Mesendoderm (in vitro differentiated cells): ENCODE measurements at regions not wholly inside any gene's neighbourhood (a gene's known extent, or its start where the extent isn't known, plus 50 kb on each side); places are given as distances from the start of the nearest gene placed in this dataset.
"Not testable (repeated sequence)": the region's sequence is repeated elsewhere in the genome, so short reads cannot be mapped to it uniquely, and the experiment has no call there.

ENCODE experiments used
- DNase-seq: peaks from one replicate; pipeline ENCODE4 v3.0.0; 2013
- H2AK5ac ChIP-seq: 2 replicates; pipeline ENCODE4 v1.6.1; 2013; ENCODE audit warnings: low read length, inconsistent platforms
- H2BK120ac ChIP-seq: 2 replicates; pipeline ENCODE4 v1.6.1; 2013; ENCODE audit warnings: low read depth, mild to moderate bottlenecking, low read length, moderate library complexity, mixed read lengths
- H2BK15ac ChIP-seq: replicated peaks from 2 replicates; pipeline ENCODE4 v1.6.1; 2013; ENCODE audit warnings: low read depth, mild to moderate bottlenecking, moderate library complexity
- H2BK5ac ChIP-seq: 2 replicates; pipeline ENCODE4 v1.6.1; 2013; ENCODE audit warnings: low read length, inconsistent platforms
- H3K18ac ChIP-seq: 2 replicates; pipeline ENCODE4 v1.6.1; 2013; ENCODE audit warnings: mild to moderate bottlenecking, low read length, mixed read lengths
- H3K23ac ChIP-seq: one replicate; pipeline ENCODE4 v1.6.1; 2013; ENCODE audit warnings: low read length
- H3K27ac ChIP-seq: 2 replicates; pipeline ENCODE4 v1.5.1; 2013; ENCODE audit warnings: low read depth, mild to moderate bottlenecking, inconsistent platforms, low read length, moderate library complexity
- H3K27me3 ChIP-seq: 2 replicates; pipeline ENCODE4 v1.6.1; 2013; ENCODE audit warnings: low read length, control low read depth, mild to moderate bottlenecking, inconsistent platforms; ENCODE audit not compliant: insufficient read depth, poor library complexity
- H3K36me3 ChIP-seq: 2 replicates; pipeline ENCODE4 v1.6.1; 2013; ENCODE audit warnings: low read length, inconsistent platforms; ENCODE audit not compliant: control insufficient read depth, insufficient read depth
- H3K4ac ChIP-seq: one replicate; pipeline ENCODE4 v1.6.1; 2013; ENCODE audit warnings: low read depth, mild to moderate bottlenecking, low read length, moderate library complexity
- H3K4me1 ChIP-seq: 2 replicates; pipeline ENCODE4 v1.6.1; 2013; ENCODE audit warnings: low read depth, low read length, inconsistent platforms; ENCODE audit not compliant: control insufficient read depth
- H3K4me2 ChIP-seq: 2 replicates; pipeline ENCODE4 v1.6.1; 2013; ENCODE audit warnings: low read length
- H3K4me3 ChIP-seq: 2 replicates; pipeline ENCODE4 v1.5.1; 2013; ENCODE audit warnings: mild to moderate bottlenecking, low read length
- H3K56ac ChIP-seq: one replicate; pipeline ENCODE4 v1.6.1; 2013; ENCODE audit warnings: low read length
- H3K79me1 ChIP-seq: 2 replicates; pipeline ENCODE4 v1.6.1; 2013; ENCODE audit warnings: low read length, inconsistent platforms
- H3K79me2 ChIP-seq: 2 replicates; pipeline ENCODE4 v1.6.1; 2013; ENCODE audit warnings: mild to moderate bottlenecking, low read length; ENCODE audit not compliant: control insufficient read depth, insufficient read depth
- H3K9ac ChIP-seq: 2 replicates; pipeline ENCODE4 v1.6.1; 2013; ENCODE audit warnings: low read length, inconsistent platforms
- H4K5ac ChIP-seq: one replicate; pipeline ENCODE4 v1.6.1; 2013; ENCODE audit warnings: low read length
- H4K8ac ChIP-seq: one replicate; pipeline ENCODE4 v1.6.1; 2013; ENCODE audit warnings: low read depth, mild to moderate bottlenecking, control low read depth, low read length, moderate library complexity
- WGBS: extraction: QIAGEN DNeasy Blood & Tissue Kit; methylation state at CpG from one replicate; pipeline ENCODE4 v1.1.7; 2013; ENCODE audit warnings: low lambda C conversion rate, missing lambda C conversion rate; ENCODE audit not compliant: insufficient coverage; ENCODE audit errors: extremely low coverage; 5-methylcytosine and 5-hydroxymethylcytosine counted together

DNA sequence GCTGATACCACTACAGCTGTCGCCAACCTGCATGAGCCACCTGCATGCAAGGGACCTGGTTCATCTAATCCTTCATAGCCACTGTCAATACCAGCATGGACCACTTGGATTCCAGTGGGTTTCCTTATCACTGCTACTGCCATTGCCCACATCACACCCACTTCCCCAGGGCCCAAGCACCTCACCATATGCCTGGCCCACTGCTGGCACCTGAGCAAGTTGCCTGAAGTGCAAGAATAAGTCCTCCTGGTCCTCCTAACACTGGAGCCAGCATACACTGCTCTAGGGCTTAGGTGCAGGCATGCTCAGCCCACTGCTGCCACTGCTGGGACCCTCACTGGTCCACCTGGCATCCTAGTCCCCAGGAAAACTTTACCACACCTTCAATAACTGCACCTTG is 1136.8 kb upstream of the ADGRL4 start:
- Histone ChIP-seq H3K4me1 (no peaks in the 10 kb centered on the region), H3K27me3 (no peaks in the 10 kb centered on the region), H3K4me3 (no peak overlapping the region), H4K8ac (no peak overlapping the region), H2BK15ac (no peak overlapping the region), H3K36me3 (no peaks in the 10 kb centered on the region), H3K79me1 (no peaks in the 10 kb centered on the region), H3K9ac (no peak overlapping the region), H3K4ac (no peak overlapping the region), H3K23ac (no peak overlapping the region), H4K5ac (no peak overlapping the region), H3K56ac (no peak overlapping the region), H3K27ac (no peak overlapping the region), H3K4me2 (no peak overlapping the region), H2BK5ac (no peak overlapping the region), H3K18ac (no peak overlapping the region), H2BK120ac (no peak overlapping the region), H3K79me2 (no peaks in the 10 kb centered on the region), H2AK5ac (no peak overlapping the region)
- WGBS = no CpG with 5 or more reads among the region's 1 CpG
- DNase-seq = no peak

- not testable (repeated sequence) for H4K5ac ChIP-seq, H2BK15ac ChIP-seq, H4K8ac ChIP-seq, H3K27ac ChIP-seq, H3K4me2 ChIP-seq, H3K56ac ChIP-seq, H3K27me3 ChIP-seq, H2BK120ac ChIP-seq, H3K9ac ChIP-seq, H3K4me1 ChIP-seq, H3K4me3 ChIP-seq, H2BK5ac ChIP-seq, H3K79me1 ChIP-seq, H3K18ac ChIP-seq, H3K79me2 ChIP-seq, H3K4ac ChIP-seq, H2AK5ac ChIP-seq, DNase-seq, H3K36me3 ChIP-seq, H3K23ac ChIP-seq
- no CpG with 5 or more reads among the region's 27 CpGs for WGBS
Measured at GRCh38 chr1:80137946-80138602, 1131.5 kb upstream of the ADGRL4 start.

DNA sequence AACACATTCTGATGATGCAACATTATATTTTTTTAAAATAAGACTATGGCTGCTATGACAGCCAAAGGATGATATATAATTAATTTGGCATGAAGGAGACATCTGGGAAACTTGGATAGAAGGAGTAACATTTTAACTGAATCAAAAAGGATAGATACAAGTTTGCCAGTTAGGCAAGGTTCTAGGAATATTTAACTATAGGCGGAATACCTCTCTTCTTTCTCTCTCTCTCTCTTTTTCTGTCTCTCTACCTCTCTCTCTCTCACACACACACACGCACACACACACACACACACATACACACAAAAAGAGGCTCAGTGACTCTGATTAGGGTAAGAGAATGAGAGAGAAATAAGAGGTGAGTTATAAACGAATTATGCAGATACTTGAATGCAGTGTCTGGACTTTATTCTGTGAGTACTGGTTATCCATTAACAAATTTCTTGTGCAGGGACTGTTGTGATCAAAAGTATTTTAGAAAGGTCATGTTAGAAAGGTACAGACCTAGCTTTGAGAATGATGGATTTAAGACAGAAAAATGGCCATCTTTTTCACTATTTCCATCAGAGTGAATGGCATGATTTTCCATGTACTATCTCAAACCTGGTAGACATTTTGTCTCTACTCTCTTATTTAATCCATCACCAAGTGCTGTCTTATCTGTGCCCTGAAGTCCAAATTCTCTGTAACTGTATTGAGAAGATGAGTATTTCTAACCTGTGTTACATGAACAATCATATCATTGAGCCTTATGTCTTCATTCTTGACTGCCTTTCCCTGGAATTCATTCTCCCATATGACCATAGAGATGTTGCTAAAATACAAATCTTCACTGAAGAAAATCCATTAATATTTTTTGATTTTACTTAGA is 1106.9 kb upstream of the ADGRL4 start:
- Histone ChIP-seq H3K4ac (no peak overlapping the region), H3K4me3 (no peak overlapping the region), H2BK120ac (no peak overlapping the region), H3K18ac (no peak overlapping the region), H3K23ac (no peak overlapping the region), H3K79me2 (no peaks in the 10 kb centered on the region), H3K4me1 (no peaks in the 10 kb centered on the region), H4K8ac (no peak overlapping the region), H3K36me3 (no peaks in the 10 kb centered on the region), H3K9ac (no peak overlapping the region), H4K5ac (no peak overlapping the region), H3K56ac (no peak overlapping the region), H2BK5ac (no peak overlapping the region), H2AK5ac (no peak overlapping the region), H3K79me1 (no peaks in the 10 kb centered on the region), H2BK15ac (no peak overlapping the region), H3K4me2 (no peak overlapping the region), H3K27me3 (no peaks in the 10 kb centered on the region), H3K27ac (no peak overlapping the region)
- no CpG with 5 or more reads among the region's 3 CpGs for whole genome bisulfite sequencing
- no peak for DNase-seq

GRCh38 chr1:80101159-80101558 is 1094.6 kb upstream of the ADGRL4 start:
- no peak overlapping the region for H2BK15ac ChIP-seq
- no peak overlapping the region for H3K27ac ChIP-seq
- no peak overlapping the region for H3K56ac ChIP-seq
- no peaks in the 10 kb centered on the region for H3K79me2 ChIP-seq
- H3K27me3 ChIP-seq = no peaks in the 10 kb centered on the region
- no peak overlapping the region for H3K23ac ChIP-seq
- no peak overlapping the region for H2BK5ac ChIP-seq
- H3K36me3 ChIP-seq = no peaks in the 10 kb centered on the region
- H4K8ac ChIP-seq = no peak overlapping the region
- H3K4ac ChIP-seq = no peak overlapping the region
- no peak overlapping the region for H3K4me2 ChIP-seq
- H2AK5ac ChIP-seq = no peak overlapping the region
- H4K5ac ChIP-seq = no peak overlapping the region
- DNase-seq = no peak
- H3K4me1 ChIP-seq = no peaks in the 10 kb centered on the region
- no peak overlapping the region for H2BK120ac ChIP-seq
- H3K9ac ChIP-seq = no peak overlapping the region
- H3K4me3 ChIP-seq = no peak overlapping the region
- no peaks in the 10 kb centered on the region for H3K79me1 ChIP-seq
- H3K18ac ChIP-seq = no peak overlapping the region
- WGBS = no CpG with 5 or more reads among the region's 2 CpGs

GRCh38 chr1:80099713-80100112 is 1093.2 kb upstream of the ADGRL4 start:
- Histone ChIP-seq H3K4ac (no peak overlapping the region), H3K79me2 (no peaks in the 10 kb centered on the region), H3K27me3 (no peaks in the 10 kb centered on the region), H3K9ac (no peak overlapping the region), H3K4me3 (no peak overlapping the region), H2BK120ac (no peak overlapping the region), H3K4me1 (no peaks in the 10 kb centered on the region), H3K36me3 (no peaks in the 10 kb centered on the region), H4K5ac (no peak overlapping the region), H3K79me1 (no peaks in the 10 kb centered on the region), H3K23ac (no peak overlapping the region), H2BK5ac (no peak overlapping the region), H3K56ac (no peak overlapping the region), H3K4me2 (no peak overlapping the region), H4K8ac (no peak overlapping the region), H2AK5ac (no peak overlapping the region), H3K18ac (no peak overlapping the region), H3K27ac (no peak overlapping the region), H2BK15ac (no peak overlapping the region)
- DNase-seq = no peak
- no CpG with 5 or more reads among the region's 1 CpG for WGBS
